ENCODE measurements at regions not wholly inside any gene's neighbourhood (a gene's known extent, or its start where the extent isn't known, plus 50 kb on each side); places are given as distances from the start of the nearest gene placed in this dataset.

GRCh38 chr6:47403801-47404200, 73.8 kb upstream of the CD2AP start:
- H3K4me3 Mint-ChIP-seq = no peak overlapping the region
- H3K36me3 Mint-ChIP-seq (ENCODE audit: low read depth) = no peaks in the 10 kb centered on the region
- no peaks in the 10 kb centered on the region for H3K9me3 Mint-ChIP-seq
- intact Hi-C loops (cut with micrococcal nuclease) = no loop called here
- ATAC-seq (no peak), DNase-seq (no peak)
- TF ChIP-seq CTCF (IDR thresholded peaks at IDR 0.05) = no peak
- H3K27ac Mint-ChIP-seq = no peak overlapping the region
- H3K27me3 Mint-ChIP-seq = no peaks in the 10 kb centered on the region
- POLR2A ChIA-PET = no interaction called here
- no peaks in the 10 kb centered on the region for H3K4me1 Mint-ChIP-seq (ENCODE audit: low read depth)
- CTCF ChIA-PET = interaction anchor here (0.6 to 1.1 kb wide), 2 partner anchors 11 to 82 kb away, joined by 3 to 4 read pairs; no protein-coding TSS in a partner anchor

GRCh38 chr6:47404435-47404834, 73.2 kb upstream of the CD2AP start:
- Mint-ChIP-seq H3K27me3 (no peaks in the 10 kb centered on the region), H3K9me3 (no peaks in the 10 kb centered on the region), H3K36me3 (ENCODE audit: low read depth) (no peaks in the 10 kb centered on the region), H3K27ac (no peak overlapping the region), H3K4me3 (no peak overlapping the region), H3K4me1 (ENCODE audit: low read depth) (no peaks in the 10 kb centered on the region)
- DNase-seq = no peak
- TF ChIP-seq CTCF (IDR thresholded peaks at IDR 0.05) = no peak
- ChIA-PET CTCF (interaction anchor here (0.6 to 1.4 kb wide), 4 partner anchors 10 to 384 kb away, joined by 3 to 4 read pairs (median 3); no protein-coding TSS in a partner anchor), POLR2A (no interaction called here)
- no peak for ATAC-seq
- intact Hi-C loops (cut with micrococcal nuclease) = no loop called here

GRCh38 chr6:47405273-47405672, 72.3 kb upstream of the CD2AP start:
- Mint-ChIP-seq H3K27ac (no peak overlapping the region), H3K27me3 (no peaks in the 10 kb centered on the region), H3K4me3 (no peak overlapping the region), H3K9me3 (no peaks in the 10 kb centered on the region), H3K4me1 (ENCODE audit: low read depth) (no peaks in the 10 kb centered on the region), H3K36me3 (ENCODE audit: low read depth) (no peaks in the 10 kb centered on the region)
- TF ChIP-seq CTCF (IDR thresholded peaks at IDR 0.05) = no peak
- ATAC-seq (no peak), DNase-seq (no peak)
- ChIA-PET CTCF (interaction anchor here (1.4 kb wide), 1 partner anchor 14 kb away, joined by 3 read pairs; no protein-coding TSS in a partner anchor), POLR2A (no interaction called here)
- intact Hi-C loops (cut with micrococcal nuclease) = no loop called here

- Mint-ChIP-seq H3K36me3 (ENCODE audit: low read depth) (no peaks in the 10 kb centered on the region), H3K4me3 (no peak overlapping the region), H3K9me3 (no peaks in the 10 kb centered on the region), H3K4me1 (ENCODE audit: low read depth) (no peaks in the 10 kb centered on the region), H3K27me3 (no peaks in the 10 kb centered on the region), H3K27ac (no peak overlapping the region)
- CTCF ChIA-PET = interaction anchor here (0.7 to 1.9 kb wide), 3 partner anchors 224 to 381 kb away, joined by 3 to 10 read pairs (median 3); no protein-coding TSS in a partner anchor
- no peak for DNase-seq
- intact Hi-C loops (cut with micrococcal nuclease) = no loop called here
- ATAC-seq = no peak
- no peak for TF ChIP-seq CTCF (IDR thresholded peaks at IDR 0.05)
- POLR2A ChIA-PET = interaction anchor here (0.6 kb wide), 2 partner anchors 71 to 319 kb away, joined by 3 read pairs; no protein-coding TSS in a partner anchor
These were observed 70.0 kb upstream of the CD2AP start for GRCh38 chr6:47407300-47408281.
